ENCODE measurements at regions not wholly inside any gene's neighbourhood (a gene's known extent, or its start where the extent isn't known, plus 50 kb on each side); places are given as distances from the start of the nearest gene placed in this dataset.

GRCh38 chr5:116746668-116747067 is 172.0 kb upstream of the SEMA6A start:
- DNase-seq (ENCODE audit: low read depth, low spot score), result no peak
- TF ChIP-seq SUZ12 (IDR thresholded peaks at IDR 0.05; ENCODE audit: extremely low read depth, insufficient read depth, insufficient read length) (no peak), YY1 (IDR thresholded peaks at IDR 0.05; ENCODE audit: insufficient read depth, insufficient read length) (no peak), ZNF274 (IDR thresholded peaks at IDR 0.05; ENCODE audit: low read depth, low read length) (no peak)
- no peak overlapping the region for H3K4me3 ChIP-seq (ENCODE audit: insufficient read length, low read depth)
- H3K36me3 ChIP-seq (ENCODE audit: insufficient read depth, insufficient read length, low read length), result no peaks in the 10 kb centered on the region
- H3K9ac ChIP-seq (ENCODE audit: insufficient read length, low read depth), result no peak overlapping the region
- H3K27me3 ChIP-seq (ENCODE audit: insufficient read depth, insufficient read length), result no peaks in the 10 kb centered on the region
- no peaks in the 10 kb centered on the region; the same call in 1 of the 2 replicates for H3K9me3 ChIP-seq (ENCODE audit: insufficient read depth, low read length)
- no peaks in the 10 kb centered on the region for H3K4me1 ChIP-seq (ENCODE audit: insufficient read depth, insufficient read length)

- DNase-seq (ENCODE audit: low read depth, low spot score), result no peak
- Histone ChIP-seq H3K4me3 (ENCODE audit: insufficient read length, low read depth) (no peak overlapping the region), H3K9ac (ENCODE audit: insufficient read length, low read depth) (no peak overlapping the region), H3K4me1 (ENCODE audit: insufficient read depth, insufficient read length) (no peaks in the 10 kb centered on the region), H3K36me3 (ENCODE audit: insufficient read depth, insufficient read length, low read length) (no peaks in the 10 kb centered on the region), H3K27me3 (ENCODE audit: insufficient read depth, insufficient read length) (no peaks in the 10 kb centered on the region), H3K9me3 (ENCODE audit: insufficient read depth, low read length) (no peaks in the 10 kb centered on the region)
- TF ChIP-seq ZNF274 (IDR thresholded peaks at IDR 0.05; ENCODE audit: low read depth, low read length) (no peak), SUZ12 (IDR thresholded peaks at IDR 0.05; ENCODE audit: extremely low read depth, insufficient read depth, insufficient read length) (no peak), YY1 (IDR thresholded peaks at IDR 0.05; ENCODE audit: insufficient read depth, insufficient read length) (no peak)
These were observed 166.1 kb upstream of the SEMA6A start for GRCh38 chr5:116740771-116741170.

GRCh38 chr5:116739571-116739970 is 164.9 kb upstream of the SEMA6A start:
- no peak overlapping the region for H3K9ac ChIP-seq (ENCODE audit: insufficient read length, low read depth)
- DNase-seq (ENCODE audit: low read depth, low spot score), result no peak
- TF ChIP-seq YY1 (IDR thresholded peaks at IDR 0.05; ENCODE audit: insufficient read depth, insufficient read length), result no peak
- no peak for TF ChIP-seq SUZ12 (IDR thresholded peaks at IDR 0.05; ENCODE audit: extremely low read depth, insufficient read depth, insufficient read length)
- TF ChIP-seq ZNF274 (IDR thresholded peaks at IDR 0.05; ENCODE audit: low read depth, low read length), result no peak
- no peak overlapping the region for H3K4me3 ChIP-seq (ENCODE audit: insufficient read length, low read depth)
- no peaks in the 10 kb centered on the region for H3K9me3 ChIP-seq (ENCODE audit: insufficient read depth, low read length)
- H3K4me1 ChIP-seq (ENCODE audit: insufficient read depth, insufficient read length), result peaks cover 1% of the 10 kb centered on the region
- no peaks in the 10 kb centered on the region for H3K27me3 ChIP-seq (ENCODE audit: insufficient read depth, insufficient read length)
- no peaks in the 10 kb centered on the region for H3K36me3 ChIP-seq (ENCODE audit: insufficient read depth, insufficient read length, low read length)

- Histone ChIP-seq H3K9ac (ENCODE audit: insufficient read length, low read depth) (no peak overlapping the region), H3K9me3 (ENCODE audit: insufficient read depth, low read length) (no peaks in the 10 kb centered on the region), H3K4me3 (ENCODE audit: insufficient read length, low read depth) (no peak overlapping the region), H3K36me3 (ENCODE audit: insufficient read depth, insufficient read length, low read length) (no peaks in the 10 kb centered on the region), H3K4me1 (ENCODE audit: insufficient read depth, insufficient read length) (peaks cover 1% of the 10 kb centered on the region), H3K27me3 (ENCODE audit: insufficient read depth, insufficient read length) (no peaks in the 10 kb centered on the region)
- no peak for DNase-seq (ENCODE audit: low read depth, low spot score)
- TF ChIP-seq ZNF274 (IDR thresholded peaks at IDR 0.05; ENCODE audit: low read depth, low read length) (no peak), YY1 (IDR thresholded peaks at IDR 0.05; ENCODE audit: insufficient read depth, insufficient read length) (no peak), SUZ12 (IDR thresholded peaks at IDR 0.05; ENCODE audit: extremely low read depth, insufficient read depth, insufficient read length) (no peak)
These were observed 164.1 kb upstream of the SEMA6A start for GRCh38 chr5:116738615-116739261.

GRCh38 chr5:116738239-116738614 is 163.6 kb upstream of the SEMA6A start:
- Histone ChIP-seq H3K4me1 (ENCODE audit: insufficient read depth, insufficient read length) (peaks cover 1% of the 10 kb centered on the region), H3K9me3 (ENCODE audit: insufficient read depth, low read length) (no peaks in the 10 kb centered on the region)
- DNase-seq (ENCODE audit: low read depth, low spot score), result no peak

GRCh38 chr5:116736671-116737070 is 162.0 kb upstream of the SEMA6A start:
- Histone ChIP-seq H3K4me1 (ENCODE audit: insufficient read depth, insufficient read length) (peaks cover 1% of the 10 kb centered on the region), H3K27me3 (ENCODE audit: insufficient read depth, insufficient read length) (no peaks in the 10 kb centered on the region), H3K4me3 (ENCODE audit: insufficient read length, low read depth) (no peak overlapping the region), H3K36me3 (ENCODE audit: insufficient read depth, insufficient read length, low read length) (no peaks in the 10 kb centered on the region), H3K9ac (ENCODE audit: insufficient read length, low read depth) (no peak overlapping the region), H3K9me3 (ENCODE audit: insufficient read depth, low read length) (no peaks in the 10 kb centered on the region)
- TF ChIP-seq SUZ12 (IDR thresholded peaks at IDR 0.05; ENCODE audit: extremely low read depth, insufficient read depth, insufficient read length), result no peak
- no peak for TF ChIP-seq ZNF274 (IDR thresholded peaks at IDR 0.05; ENCODE audit: low read depth, low read length)
- TF ChIP-seq YY1 (IDR thresholded peaks at IDR 0.05; ENCODE audit: insufficient read depth, insufficient read length), result no peak
- no peak for DNase-seq (ENCODE audit: low read depth, low spot score)

More at GRCh38 chr5:116738239-116738614, 163.6 kb upstream of the SEMA6A start:
- Histone ChIP-seq H3K27me3 (ENCODE audit: insufficient read depth, insufficient read length) (no peaks in the 10 kb centered on the region), H3K9ac (ENCODE audit: insufficient read length, low read depth) (no peak overlapping the region), H3K4me3 (ENCODE audit: insufficient read length, low read depth) (no peak overlapping the region), H3K36me3 (ENCODE audit: insufficient read depth, insufficient read length, low read length) (no peaks in the 10 kb centered on the region)
- TF ChIP-seq ZNF274 (IDR thresholded peaks at IDR 0.05; ENCODE audit: low read depth, low read length) (no peak), YY1 (IDR thresholded peaks at IDR 0.05; ENCODE audit: insufficient read depth, insufficient read length) (no peak), SUZ12 (IDR thresholded peaks at IDR 0.05; ENCODE audit: extremely low read depth, insufficient read depth, insufficient read length) (no peak)

- no peaks in the 10 kb centered on the region for H3K9me3 ChIP-seq (ENCODE audit: insufficient read depth, low read length)
- no peaks in the 10 kb centered on the region for H3K36me3 ChIP-seq (ENCODE audit: insufficient read depth, insufficient read length, low read length)
- TF ChIP-seq ZNF274 (IDR thresholded peaks at IDR 0.05; ENCODE audit: low read depth, low read length) (no peak), SUZ12 (IDR thresholded peaks at IDR 0.05; ENCODE audit: extremely low read depth, insufficient read depth, insufficient read length) (no peak)
- peaks cover 1% of the 10 kb centered on the region for H3K4me1 ChIP-seq (ENCODE audit: insufficient read depth, insufficient read length)
- H3K9ac ChIP-seq (ENCODE audit: insufficient read length, low read depth), result peak overlapping the region; percentile 17
- H3K27me3 ChIP-seq (ENCODE audit: insufficient read depth, insufficient read length), result no peaks in the 10 kb centered on the region
- peak; percentile 20 for DNase-seq (ENCODE audit: low read depth, low spot score)
- H3K4me3 ChIP-seq (ENCODE audit: insufficient read length, low read depth), result no peak overlapping the region
These were observed 159.7 kb upstream of the SEMA6A start for GRCh38 chr5:116733991-116734975.

Measured in NT2/D1 (cell line).